HG03175 (cell line): ENCODE measurements at regions not wholly inside any gene's neighbourhood (a gene's known extent, or its start where the extent isn't known, plus 50 kb on each side); places are given as distances from the start of the nearest gene placed in this dataset.

Experiments
- ATAC-seq: cut with Tn5 transposase; IDR thresholded peaks from one replicate; pipeline ENCODE4 v1.9.1; 2021; ENCODE audit warnings: mild to moderate bottlenecking, moderate library complexity; ENCODE audit not compliant: unreplicated experiment

DNA sequence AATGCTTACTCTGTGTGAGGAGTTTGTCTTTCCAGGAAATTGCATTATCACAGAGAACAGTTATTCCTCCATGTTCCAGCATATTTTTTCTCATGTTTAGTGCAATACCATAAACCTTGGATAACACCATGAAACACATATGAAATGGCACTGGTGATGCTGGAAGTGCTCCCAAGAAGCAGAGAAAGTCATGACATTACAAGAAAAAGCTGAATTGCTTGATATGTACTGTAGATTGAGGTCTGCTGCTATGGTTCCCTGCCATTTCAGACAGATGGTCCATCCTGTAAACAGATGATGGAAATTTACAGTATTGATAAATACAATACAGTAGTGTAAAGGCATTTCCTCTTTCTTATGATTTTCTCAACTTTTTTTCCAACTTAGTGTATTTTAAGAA is 422.1 kb downstream of the LRRIQ3 start:
- no peak for ATAC-seq

GRCh38 chr1:73772941-73773340 is 425.0 kb downstream of the LRRIQ3 start:
- no peak for ATAC-seq

- no peak for ATAC-seq
These were observed 426.6 kb downstream of the LRRIQ3 start for GRCh38 chr1:73771396-73771795.

DNA sequence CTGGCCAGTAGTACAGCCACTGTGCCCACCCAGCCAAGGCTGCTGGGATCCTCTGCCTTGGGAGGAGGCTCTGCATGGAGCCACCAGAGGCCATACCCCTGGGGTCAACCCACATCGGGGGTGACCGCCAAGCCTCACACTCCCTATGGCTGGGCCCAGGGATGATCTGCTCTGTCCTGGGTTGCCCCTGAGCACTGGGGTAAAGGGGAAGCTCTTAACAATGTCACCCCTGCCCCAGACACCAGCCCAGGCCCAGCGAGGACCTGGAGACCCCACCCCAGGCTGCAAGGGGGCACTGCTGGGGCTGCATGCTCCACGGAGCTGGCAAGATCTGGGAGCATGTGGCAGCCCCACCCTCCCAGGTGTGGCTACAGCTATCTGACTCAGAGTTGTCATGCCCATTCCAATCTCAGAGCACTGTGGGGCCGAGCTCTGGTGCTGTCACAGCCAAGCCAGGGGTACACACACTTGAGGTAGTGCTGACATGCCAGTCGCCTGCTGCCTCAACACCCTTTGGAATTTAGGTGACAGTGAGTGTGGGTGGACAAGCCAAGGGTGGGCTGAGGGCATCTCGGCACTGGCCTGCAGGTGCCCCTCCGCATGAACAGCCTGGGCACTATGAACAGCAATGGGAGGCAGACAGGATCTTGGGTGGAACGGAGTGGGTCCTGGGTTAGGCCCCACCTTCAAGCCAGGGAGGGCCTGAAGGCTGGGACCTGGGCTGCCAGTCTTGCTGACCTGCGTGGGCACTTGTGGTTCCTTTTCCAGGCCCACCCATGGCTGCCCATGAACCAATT is 427.7 kb downstream of the LRRIQ3 start:
- no peak for ATAC-seq

DNA sequence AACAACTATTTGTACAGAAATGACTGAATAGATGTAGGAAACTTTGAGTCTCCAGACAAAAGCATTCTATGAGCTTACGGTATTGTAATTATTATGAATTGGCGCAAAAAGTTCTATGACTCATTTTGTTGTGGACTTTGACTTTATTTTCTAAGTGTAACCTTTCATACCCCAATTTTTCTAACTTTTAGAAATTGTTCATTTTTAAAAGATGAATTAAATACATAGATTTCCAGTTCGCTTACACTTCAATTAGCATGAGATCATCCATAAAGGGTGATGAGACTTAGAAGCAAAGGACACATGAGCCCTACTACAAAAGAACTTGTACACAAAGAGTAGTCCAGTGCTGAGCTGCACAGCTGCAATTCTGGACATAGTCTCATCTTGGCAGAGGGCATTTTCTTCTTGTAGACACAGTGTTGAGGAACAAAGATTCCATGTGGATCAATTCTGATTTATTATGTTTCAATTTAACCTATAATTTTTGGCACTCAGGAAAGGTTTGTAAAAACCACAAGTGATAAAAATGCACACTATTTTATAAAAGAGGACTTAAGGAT is 431.1 kb downstream of the LRRIQ3 start:
- no peak for ATAC-seq

GRCh38 chr1:73765551-73766233 is 432.3 kb downstream of the LRRIQ3 start:
- ATAC-seq, result no peak

GRCh38 chr1:73761559-73761958 is 436.4 kb downstream of the LRRIQ3 start:
- no peak for ATAC-seq

GRCh38 chr1:73759011-73759410 is 439.0 kb downstream of the LRRIQ3 start:
- no peak for ATAC-seq

GRCh38 chr1:73756817-73757216 is 441.2 kb downstream of the LRRIQ3 start:
- ATAC-seq, result no peak

- no peak for ATAC-seq
These were observed 442.3 kb downstream of the LRRIQ3 start for GRCh38 chr1:73755649-73756048.

- no peak for ATAC-seq
These were observed 448.0 kb downstream of the LRRIQ3 start for GRCh38 chr1:73749996-73750395.

GRCh38 chr1:73744985-73745384 is 453.0 kb downstream of the LRRIQ3 start:
- ATAC-seq, result no peak

GRCh38 chr1:73736125-73736524 is 461.9 kb downstream of the LRRIQ3 start:
- ATAC-seq, result no peak

DNA sequence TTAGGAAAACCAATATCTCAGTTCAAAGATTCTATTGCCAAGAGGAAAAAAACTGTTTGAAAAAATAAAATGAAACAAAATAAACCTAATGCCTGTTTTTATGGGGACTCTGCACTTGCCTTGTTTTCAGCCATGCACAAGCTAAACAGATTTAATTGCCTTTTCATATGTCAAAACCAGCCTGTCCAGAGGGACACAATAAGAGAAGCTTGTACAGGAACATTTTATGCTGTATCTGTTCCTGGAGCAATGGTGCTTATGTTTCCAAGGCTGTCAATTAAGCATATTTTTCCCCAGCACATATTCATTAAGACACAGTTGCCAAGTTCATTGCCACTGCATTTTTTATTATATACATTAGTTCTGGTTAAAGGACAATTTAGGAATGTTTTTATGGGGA is 470.9 kb downstream of the LRRIQ3 start:
- ATAC-seq, result no peak

DNA sequence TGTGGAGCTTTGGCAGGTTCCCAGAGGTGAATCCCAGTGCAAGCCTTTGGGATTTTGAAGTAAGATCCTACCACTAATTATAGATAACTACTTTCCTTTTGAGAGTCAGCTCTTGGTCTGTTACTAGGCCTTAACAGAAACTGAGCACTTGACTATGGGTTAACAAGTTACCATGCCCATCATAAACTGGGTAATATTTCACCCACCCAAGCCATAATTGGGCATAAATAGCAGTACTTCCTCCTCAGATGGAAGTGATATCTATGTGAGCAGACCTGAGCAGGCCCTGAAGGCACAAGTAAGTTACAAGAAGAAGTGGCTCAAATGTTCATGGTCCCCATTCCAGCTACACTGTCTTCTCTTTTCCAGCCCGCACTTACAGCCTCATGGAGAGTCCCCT is 475.9 kb downstream of the LRRIQ3 start:
- no peak for ATAC-seq

- ATAC-seq, result no peak
These were observed 480.0 kb downstream of the LRRIQ3 start for GRCh38 chr1:73717976-73718375.

DNA sequence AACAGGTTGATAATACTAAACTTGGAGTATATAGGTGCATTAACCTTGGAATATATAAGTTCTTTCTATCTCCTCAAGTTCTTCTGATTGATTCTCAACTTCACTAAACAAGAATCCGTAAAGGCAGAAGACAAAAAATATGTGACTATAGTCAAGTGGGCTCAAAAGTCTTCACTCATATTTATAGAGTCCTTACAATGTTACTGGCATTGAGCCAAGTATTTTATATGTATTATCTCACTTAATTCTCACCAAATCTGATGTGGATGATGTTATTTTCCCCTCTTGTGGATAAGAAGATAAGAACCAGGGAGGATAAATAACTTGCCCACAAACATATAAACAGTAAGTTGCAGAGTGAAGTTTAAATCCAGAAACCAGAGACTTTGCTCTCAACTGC is 486.9 kb downstream of the LRRIQ3 start:
- ATAC-seq, result no peak

DNA sequence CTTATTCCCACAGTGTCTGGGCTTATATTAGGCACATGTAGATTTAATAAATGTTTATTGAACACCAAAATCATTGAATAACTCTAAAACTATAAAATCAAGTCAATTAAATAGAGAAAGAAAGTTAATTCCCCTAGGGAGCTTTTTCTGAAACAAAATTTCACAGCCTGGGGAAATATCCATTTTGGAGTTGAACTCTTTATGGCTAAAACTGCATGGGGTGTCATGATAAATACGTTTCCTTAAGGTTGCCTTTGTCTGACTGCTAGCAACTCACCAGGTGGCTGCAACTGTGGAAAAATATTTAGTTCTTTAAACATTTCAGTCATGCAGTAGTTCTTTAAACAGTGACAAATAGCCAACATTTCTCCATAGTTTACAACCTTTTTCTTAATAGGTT is 496.1 kb downstream of the LRRIQ3 start:
- no peak for ATAC-seq

- ATAC-seq, result no peak
These were observed 521.8 kb downstream of the LRRIQ3 start for GRCh38 chr1:73676186-73676585.

DNA sequence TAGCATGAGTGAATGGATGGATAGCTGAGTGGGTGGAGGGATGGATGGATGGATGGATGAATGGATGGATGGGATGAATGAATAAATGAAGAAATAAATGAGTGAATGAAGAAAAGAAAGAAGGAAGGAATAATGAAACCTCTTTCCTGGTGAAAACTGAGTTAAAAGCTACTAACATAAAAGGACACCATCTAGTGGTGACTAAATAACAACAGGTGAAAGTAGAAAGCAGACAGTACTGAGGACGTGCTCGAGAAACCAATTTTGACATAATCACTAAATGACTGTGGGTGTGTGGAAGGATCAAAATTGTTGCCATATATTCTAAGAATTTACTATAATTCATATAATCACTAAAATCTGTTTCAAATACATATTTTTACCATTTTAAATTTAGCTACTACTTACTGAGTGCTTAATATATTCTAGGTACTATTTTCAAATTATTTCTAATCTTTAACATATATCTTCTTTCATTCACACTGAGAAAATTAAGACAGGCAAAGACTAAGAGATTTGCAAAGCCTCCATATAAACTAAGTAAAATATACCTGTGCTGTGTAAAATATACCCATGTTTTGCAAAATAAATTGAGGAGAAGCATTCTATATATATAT is 522.9 kb downstream of the LRRIQ3 start:
- no peak for ATAC-seq

DNA sequence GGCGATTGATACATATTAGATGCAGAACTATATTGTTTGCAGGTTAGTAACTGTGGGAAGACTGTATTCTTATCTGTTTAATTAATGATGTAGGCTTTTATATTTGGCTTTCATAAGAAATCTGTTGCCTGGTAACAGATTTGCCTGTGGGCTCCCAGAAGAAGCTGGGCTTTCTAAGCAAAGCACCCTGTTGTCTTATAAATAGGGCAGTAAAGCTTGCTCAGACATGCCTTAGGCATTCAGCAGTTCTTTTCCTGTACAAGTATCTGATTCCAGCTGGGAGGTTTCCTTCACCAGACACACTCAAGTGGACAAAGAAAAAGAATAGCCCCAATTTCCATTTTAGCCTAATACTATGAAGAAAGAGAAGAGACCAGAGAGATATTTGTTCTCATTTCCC is 524.0 kb downstream of the LRRIQ3 start:
- ATAC-seq, result no peak

DNA sequence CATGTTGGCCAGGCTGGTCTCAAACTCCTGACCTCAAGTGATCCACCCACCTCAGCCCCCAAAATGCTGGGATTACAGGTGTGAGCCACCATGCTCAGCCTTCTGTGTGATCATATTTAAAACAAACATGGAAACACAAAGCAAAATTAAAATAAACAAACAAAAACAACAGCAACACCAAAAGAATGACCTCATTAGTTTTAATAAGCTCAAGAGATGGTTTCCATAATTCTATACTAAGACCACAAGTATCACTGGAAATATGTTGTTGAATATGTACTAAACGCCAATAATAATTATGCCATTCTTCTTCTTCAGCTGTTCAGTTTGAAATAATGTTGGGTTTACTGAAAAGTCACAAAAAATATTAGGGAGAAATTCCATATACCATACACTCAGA is 526.4 kb downstream of the LRRIQ3 start:
- ATAC-seq, result no peak
